ENCODE measurements at regions not wholly inside any gene's neighbourhood (a gene's known extent, or its start where the extent isn't known, plus 50 kb on each side); places are given as distances from the start of the nearest gene placed in this dataset.

- Histone ChIP-seq H3K9me1 (replicated peaks; ENCODE audit: control insufficient read depth, extremely low read depth, insufficient read depth, low read length) (no peaks in the 10 kb centered on the region), H3K27ac (ENCODE audit: insufficient read depth, low read depth, low read length) (no peak overlapping the region), H3K79me2 (ENCODE audit: control insufficient read depth, insufficient read depth, low read length) (no peaks in the 10 kb centered on the region), H4K20me1 (replicated peaks; ENCODE audit: control insufficient read depth, extremely low read depth, insufficient read depth, low read length) (no peaks in the 10 kb centered on the region), H2AFZ (ENCODE audit: low read depth, low read length) (no peak overlapping the region), H3K27me3 (ENCODE audit: control insufficient read depth in 2 of 2, insufficient read depth in 2 of 2, low read length in 2 of 2) (peaks cover 6 to 16% of the 10 kb centered on the region in 2 experiments), H3K4me1 (ENCODE audit: control insufficient read depth, extremely low read depth, insufficient read depth, low read length) (peaks cover 20% of the 10 kb centered on the region), H3K4me2 (ENCODE audit: insufficient read depth, low read length) (no peak overlapping the region), H3K36me3 (ENCODE audit: control insufficient read depth in 2 of 2, extremely low read depth in 1 of 2, insufficient read depth in 2 of 2, low read length in 2 of 2) (no peaks in the 10 kb centered on the region), H3K9ac (replicated peaks; ENCODE audit: extremely low read depth, insufficient read depth, low read length) (no peak overlapping the region), H3K4me3 (replicated peaks in 1 of 3; ENCODE audit: insufficient read depth in 1 of 3, low read depth in 1 of 3, low read length in 3 of 3) (no peak overlapping the region), H3K9me3 (replicated peaks; ENCODE audit: control insufficient read depth, insufficient read depth, low read length) (no peaks in the 10 kb centered on the region)
- DNase-seq (ENCODE audit: low read depth, low spot score) (no peak), FAIRE-seq (no peak)
- BruUV-seq (replicated peaks), result no TSS peak
- ChIA-PET CTCF (interaction anchor here (1.0 to 11.4 kb wide), 7 partner anchors 12 to 338 kb away, joined by 3 to 301 read pairs (median 4); no protein-coding TSS in a partner anchor), POLR2A (no interaction called here)
- dilution Hi-C loops (cut with MboI; ENCODE audit: extremely low pct_ligation_motif_present, low sequenced_read_pairs) (no loop called here), intact Hi-C loops (cut with micrococcal nuclease) (loop anchor here (5.0 kb wide), 1 partner anchor 1030 kb away; no protein-coding TSS in a partner anchor)
- TF ChIP-seq FOS (IDR thresholded peaks at IDR 0.05; ENCODE audit: borderline replicate concordance, insufficient read depth, low read length), result no peak
- no peak for TF ChIP-seq MAX (IDR thresholded peaks at IDR 0.05; ENCODE audit: insufficient read depth, insufficient read length)
- TF ChIP-seq JUN (IDR thresholded peaks at IDR 0.05; ENCODE audit: borderline replicate concordance, insufficient read depth, insufficient read length, low read depth), result no peak
- TF ChIP-seq GATA2 (IDR thresholded peaks at IDR 0.05; ENCODE audit: insufficient read depth, insufficient read length, low read depth, low read length), result no peak
Measured at GRCh38 chr3:124562769-124563168, 167.5 kb upstream of the UMPS start.

- ChIA-PET CTCF (interaction anchor here (1.0 to 11.4 kb wide), 7 partner anchors 11 to 338 kb away, joined by 3 to 301 read pairs (median 5); no protein-coding TSS in a partner anchor), POLR2A (no interaction called here)
- TF ChIP-seq EZH2 (IDR thresholded peaks at IDR 0.05; ENCODE audit: borderline replicate concordance, low read depth, low read length, severe bottlenecking) (no peak), POLR2A (IDR thresholded peaks at IDR 0.05; ENCODE audit: low read depth, low read length) (no peak), MYC (IDR thresholded peaks at IDR 0.05; ENCODE audit: low read depth, low read length) (no peak), JUN (IDR thresholded peaks at IDR 0.05; ENCODE audit: borderline replicate concordance, insufficient read depth, insufficient read length, low read depth) (no peak), MAX (IDR thresholded peaks at IDR 0.05; ENCODE audit: insufficient read depth, insufficient read length) (no peak), POLR2AphosphoS5 (IDR thresholded peaks at IDR 0.05; ENCODE audit: insufficient read depth, low read depth, low read length) (no peak), FOS (IDR thresholded peaks at IDR 0.05; ENCODE audit: borderline replicate concordance, insufficient read depth, low read length) (no peak), GATA2 (IDR thresholded peaks at IDR 0.05; ENCODE audit: insufficient read depth, insufficient read length, low read depth, low read length) (no peak), CTCF (IDR thresholded peaks at IDR 0.05; ENCODE audit: extremely low read depth in 1 of 2, insufficient read depth in 1 of 2, low read depth in 1 of 2, low read length in 2 of 2) (no peak)
- DNase-seq (ENCODE audit: low read depth, low spot score) (no peak), FAIRE-seq (no peak)
- dilution Hi-C loops (cut with MboI; ENCODE audit: extremely low pct_ligation_motif_present, low sequenced_read_pairs) (no loop called here), intact Hi-C loops (cut with micrococcal nuclease) (loop anchor here (5.0 kb wide), 1 partner anchor 1029 kb away; no protein-coding TSS in a partner anchor)
- peaks cover 14% of the 10 kb centered on the region for H3K4me1 ChIP-seq (ENCODE audit: control insufficient read depth, extremely low read depth, insufficient read depth, low read length)
- BruUV-seq (replicated peaks), result no TSS peak
- no peaks in the 10 kb centered on the region for H3K9me3 ChIP-seq (replicated peaks; ENCODE audit: control insufficient read depth, insufficient read depth, low read length)
- H3K79me2 ChIP-seq (ENCODE audit: control insufficient read depth, insufficient read depth, low read length), result no peaks in the 10 kb centered on the region
- no peak overlapping the region for H2AFZ ChIP-seq (ENCODE audit: low read depth, low read length)
- no peaks in the 10 kb centered on the region for H3K36me3 ChIP-seq (ENCODE audit: control insufficient read depth in 2 of 2, extremely low read depth in 1 of 2, insufficient read depth in 2 of 2, low read length in 2 of 2)
- peaks cover 9 to 16% of the 10 kb centered on the region in 2 experiments for H3K27me3 ChIP-seq (ENCODE audit: control insufficient read depth in 2 of 2, insufficient read depth in 2 of 2, low read length in 2 of 2)
- no peaks in the 10 kb centered on the region for H3K9me1 ChIP-seq (replicated peaks; ENCODE audit: control insufficient read depth, extremely low read depth, insufficient read depth, low read length)
- H3K4me2 ChIP-seq (ENCODE audit: insufficient read depth, low read length), result no peak overlapping the region
- H4K20me1 ChIP-seq (replicated peaks; ENCODE audit: control insufficient read depth, extremely low read depth, insufficient read depth, low read length), result no peaks in the 10 kb centered on the region
- H3K9ac ChIP-seq (replicated peaks; ENCODE audit: extremely low read depth, insufficient read depth, low read length), result no peak overlapping the region
- no peak overlapping the region for H3K27ac ChIP-seq (ENCODE audit: insufficient read depth, low read depth, low read length)
- H3K4me3 ChIP-seq (replicated peaks in 1 of 3; ENCODE audit: insufficient read depth in 1 of 3, low read depth in 1 of 3, low read length in 3 of 3), result no peak overlapping the region
Measured at GRCh38 chr3:124563376-124563775, 166.9 kb upstream of the UMPS start.
